ENCODE measurements at regions not wholly inside any gene's neighbourhood (a gene's known extent, or its start where the extent isn't known, plus 50 kb on each side); places are given as distances from the start of the nearest gene placed in this dataset.

DNA sequence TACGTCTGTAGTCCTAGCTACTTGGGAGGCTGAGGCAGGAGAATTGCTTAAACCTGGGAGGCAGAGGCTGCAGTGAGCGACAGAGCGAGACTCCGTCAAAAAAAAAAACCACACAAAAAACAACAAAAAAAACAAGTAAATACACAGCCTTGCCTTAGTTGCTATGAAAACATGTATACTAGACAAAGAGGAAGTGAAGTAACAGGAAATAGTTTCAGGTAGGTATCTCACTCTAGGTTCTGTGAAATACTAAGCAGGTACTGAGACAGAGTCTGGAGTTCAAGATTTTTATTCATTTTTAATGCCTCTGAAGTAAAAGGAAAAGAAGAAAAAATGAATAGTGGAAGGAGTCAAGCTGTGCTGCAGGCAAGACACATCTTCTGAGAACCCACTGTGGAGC, 687.9 kb upstream of the RGMB start:
- H3K4me1 ChIP-seq (ENCODE audit: control insufficient read depth in 2 of 2, insufficient read depth in 2 of 2, low read length in 2 of 2), result no peaks in the 10 kb centered on the region
- no peak for ATAC-seq (ENCODE audit: low read depth)
- H3K4me2 ChIP-seq (replicated peaks; ENCODE audit: low read depth, low read length, poor library complexity, severe bottlenecking), result no peak overlapping the region
- Mint-ChIP-seq H3K4me3 (no peak overlapping the region), H3K27ac (no peak overlapping the region), H3K27me3 (no peaks in the 10 kb centered on the region), H3K4me1 (no peaks in the 10 kb centered on the region), H3K9me3 (ENCODE audit: insufficient read depth) (no peaks in the 10 kb centered on the region)
- H2AFZ ChIP-seq (ENCODE audit: insufficient read depth, low read depth, low read length, poor library complexity, severe bottlenecking), result no peak overlapping the region
- H3K27me3 ChIP-seq (replicated peaks in 1 of 4; ENCODE audit: control extremely low read depth in 1 of 4, control insufficient read depth in 3 of 4, insufficient read depth in 4 of 4, low read length in 3 of 4), result no peaks in the 10 kb centered on the region
- intact Hi-C loops (cut with micrococcal nuclease), result no loop called here
- WGBS (ENCODE audit: insufficient coverage), result no CpG with 5 or more reads among the region's 4 CpGs
- H3K9ac ChIP-seq (ENCODE audit: low read length), result no peak overlapping the region
- H3K36me3 ChIP-seq (replicated peaks in 1 of 2; ENCODE audit: control extremely low read depth in 1 of 2, control insufficient read depth in 1 of 2, extremely low read depth in 1 of 2, insufficient read depth in 2 of 2, low read length in 1 of 2), result no peaks in the 10 kb centered on the region
- ChIA-PET CTCF (no interaction called here), POLR2A (no interaction called here)
- DNase-seq, result no peak
- H3K4me3 ChIP-seq (ENCODE audit: control extremely low read depth in 1 of 5, extremely low read depth in 1 of 5, insufficient read depth in 1 of 5, low read depth in 2 of 5, low read length in 4 of 5), result no peak overlapping the region
- H4K20me1 ChIP-seq (ENCODE audit: control insufficient read depth, insufficient read depth, low read length, poor library complexity, severe bottlenecking), result no peaks in the 10 kb centered on the region
- H3K27ac ChIP-seq (ENCODE audit: low read length in 2 of 2), result no peak overlapping the region
- TF ChIP-seq EZH2 (IDR thresholded peaks at IDR 0.05; ENCODE audit: borderline replicate concordance, insufficient read depth, low read depth, low read length, poor library complexity, severe bottlenecking) (no peak), CTCF (IDR thresholded peaks at IDR 0.05) (no peak)
- H3K79me2 ChIP-seq (ENCODE audit: control insufficient read depth, insufficient read depth, low read length), result no peaks in the 10 kb centered on the region
- no peaks in the 10 kb centered on the region for H3K9me3 ChIP-seq (ENCODE audit: control extremely low read depth in 1 of 3, control insufficient read depth in 2 of 3, insufficient read depth in 1 of 3, low read length in 2 of 3)

GRCh38 chr5:98095072-98095471, 678.4 kb upstream of the RGMB start:
- Histone ChIP-seq H3K27me3 (replicated peaks in 1 of 4; ENCODE audit: control extremely low read depth in 1 of 4, control insufficient read depth in 3 of 4, insufficient read depth in 4 of 4, low read length in 3 of 4) (no peaks in the 10 kb centered on the region), H3K36me3 (replicated peaks in 1 of 2; ENCODE audit: control extremely low read depth in 1 of 2, control insufficient read depth in 1 of 2, extremely low read depth in 1 of 2, insufficient read depth in 2 of 2, low read length in 1 of 2) (no peaks in the 10 kb centered on the region), H3K9me3 (ENCODE audit: control extremely low read depth in 1 of 3, control insufficient read depth in 2 of 3, insufficient read depth in 1 of 3, low read length in 2 of 3) (no peaks in the 10 kb centered on the region), H3K4me1 (ENCODE audit: control insufficient read depth in 2 of 2, insufficient read depth in 2 of 2, low read length in 2 of 2) (no peaks in the 10 kb centered on the region), H3K4me2 (replicated peaks; ENCODE audit: low read depth, low read length, poor library complexity, severe bottlenecking) (no peak overlapping the region), H3K4me3 (ENCODE audit: control extremely low read depth in 1 of 5, extremely low read depth in 1 of 5, insufficient read depth in 1 of 5, low read depth in 2 of 5, low read length in 4 of 5) (no peak overlapping the region), H4K20me1 (ENCODE audit: control insufficient read depth, insufficient read depth, low read length, poor library complexity, severe bottlenecking) (no peaks in the 10 kb centered on the region), H3K79me2 (ENCODE audit: control insufficient read depth, insufficient read depth, low read length) (no peaks in the 10 kb centered on the region), H3K9ac (ENCODE audit: low read length) (no peak overlapping the region), H2AFZ (ENCODE audit: insufficient read depth, low read depth, low read length, poor library complexity, severe bottlenecking) (no peak overlapping the region), H3K27ac (ENCODE audit: low read length in 2 of 2) (no peak overlapping the region)
- Mint-ChIP-seq H3K27me3 (no peaks in the 10 kb centered on the region), H3K27ac (no peak overlapping the region), H3K4me1 (no peaks in the 10 kb centered on the region), H3K4me3 (no peak overlapping the region), H3K9me3 (ENCODE audit: insufficient read depth) (no peaks in the 10 kb centered on the region)
- POLR2A ChIA-PET, result no interaction called here
- intact Hi-C loops (cut with micrococcal nuclease), result no loop called here
- ATAC-seq (ENCODE audit: low read depth) (no peak), DNase-seq (no peak)
- CTCF ChIA-PET, result no interaction called here
- no CpG with 5 or more reads among the region's 3 CpGs for WGBS (ENCODE audit: insufficient coverage)
- no peak for TF ChIP-seq CTCF (IDR thresholded peaks at IDR 0.05)
- no peak for TF ChIP-seq EZH2 (IDR thresholded peaks at IDR 0.05; ENCODE audit: borderline replicate concordance, insufficient read depth, low read depth, low read length, poor library complexity, severe bottlenecking)
